DOHH2 (cell line): ENCODE measurements at regions not wholly inside any gene's neighbourhood (a gene's known extent, or its start where the extent isn't known, plus 50 kb on each side); places are given as distances from the start of the nearest gene placed in this dataset.

Source experiments
- CTCF ChIP-seq: fragments of 200-600 bp; sonication (generic); IDR thresholded peaks from one replicate; pipeline ENCODE4 v1.5.1; 2014; ENCODE audit warnings: antibody characterized with exemption, mild to moderate bottlenecking, low read depth, low read length; ENCODE audit not compliant: poor library complexity, severe bottlenecking
- EZH2phosphoT487 ChIP-seq: fragments of 200-600 bp; sonication (generic); IDR thresholded peaks from 2 replicates; pipeline ENCODE4 v1.6.1; 2017; ENCODE audit warnings: borderline replicate concordance, mild to moderate bottlenecking, antibody characterized with exemption, low read length, moderate library complexity, mixed read lengths

GRCh38 chr3:150128126-150128525 is 157.4 kb upstream of the PFN2 start:
- TF ChIP-seq CTCF, result no peak
- TF ChIP-seq EZH2phosphoT487, result no peak
